Muscle layer of duodenum (tissue), 2 donors: ENCODE measurements at regions not wholly inside any gene's neighbourhood (a gene's known extent, or its start where the extent isn't known, plus 50 kb on each side); places are given as distances from the start of the nearest gene placed in this dataset.

ENCODE experiments used
- H3K27ac ChIP-seq: one replicate; pipeline ENCODE4 v1.7.0; 2013; ENCODE audit warnings: mild to moderate bottlenecking, low read length
- H3K27me3 ChIP-seq: one replicate; pipeline ENCODE4 v1.7.0; 2013; ENCODE audit warnings: low read depth, mild to moderate bottlenecking, control low read depth, low read length
- H3K36me3 ChIP-seq, 2 donors: one replicate each; pipeline ENCODE4 v1.7.0; 2013; ENCODE audit warnings: low read length in 2 of 2, control low read depth in 1 of 2, mild to moderate bottlenecking in 1 of 2; ENCODE audit not compliant: insufficient read depth in 2 of 2, control insufficient read depth in 1 of 2
- H3K4me1 ChIP-seq, 2 donors: one replicate each; pipeline ENCODE4 v1.7.0; 2013; ENCODE audit warnings: low read length in 2 of 2, mild to moderate bottlenecking in 2 of 2, control low read depth in 1 of 2, moderate library complexity in 1 of 2; ENCODE audit not compliant: insufficient read depth in 2 of 2, control insufficient read depth in 1 of 2
- H3K4me3 ChIP-seq, 2 donors: one replicate each; pipeline ENCODE4 v1.7.0; 2013; ENCODE audit warnings: low read length in 2 of 2, low read depth in 1 of 2, mild to moderate bottlenecking in 1 of 2
- H3K9me3 ChIP-seq, 2 donors: one replicate each; pipeline ENCODE4 v1.7.0; 2013; ENCODE audit warnings: low read length in 2 of 2, control low read depth in 1 of 2, mild to moderate bottlenecking in 1 of 2; ENCODE audit not compliant: control insufficient read depth in 1 of 2
- donor health status: healthy.

DNA sequence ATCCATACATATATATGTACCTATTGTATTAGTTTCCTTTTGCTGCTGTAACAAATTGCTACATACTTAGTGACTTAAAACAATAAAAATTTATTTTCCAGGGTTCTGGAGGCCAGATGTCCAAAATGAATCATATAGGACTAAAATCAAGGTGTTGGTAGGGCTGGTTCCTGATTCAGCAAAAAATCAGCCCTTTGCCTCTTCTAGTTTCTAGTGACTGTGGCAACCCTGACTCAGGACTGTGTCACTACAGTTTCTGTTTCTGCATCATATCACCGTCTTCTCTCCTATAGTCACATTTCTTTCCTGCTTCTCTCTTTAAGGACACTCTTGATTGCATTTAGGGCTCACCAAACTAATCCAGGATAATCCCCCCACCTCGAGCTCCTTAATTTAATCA, 386.3 kb upstream of the TBX3 start:
- no peaks in the 10 kb centered on the region for H3K27me3 ChIP-seq
- no peaks in the 10 kb centered on the region for H3K4me1 ChIP-seq
- H3K9me3 ChIP-seq, result no peaks in the 10 kb centered on the region
- H3K36me3 ChIP-seq, result no peaks in the 10 kb centered on the region
- no peak overlapping the region for H3K27ac ChIP-seq
- no peak overlapping the region for H3K4me3 ChIP-seq

- Histone ChIP-seq H3K27ac (no peak overlapping the region), H3K4me3 (no peak overlapping the region), H3K9me3 (no peaks in the 10 kb centered on the region), H3K27me3 (no peaks in the 10 kb centered on the region), H3K36me3 (no peaks in the 10 kb centered on the region), H3K4me1 (no peaks in the 10 kb centered on the region)
These were observed 380.3 kb upstream of the TBX3 start for GRCh38 chr12:115064296-115064695.

DNA sequence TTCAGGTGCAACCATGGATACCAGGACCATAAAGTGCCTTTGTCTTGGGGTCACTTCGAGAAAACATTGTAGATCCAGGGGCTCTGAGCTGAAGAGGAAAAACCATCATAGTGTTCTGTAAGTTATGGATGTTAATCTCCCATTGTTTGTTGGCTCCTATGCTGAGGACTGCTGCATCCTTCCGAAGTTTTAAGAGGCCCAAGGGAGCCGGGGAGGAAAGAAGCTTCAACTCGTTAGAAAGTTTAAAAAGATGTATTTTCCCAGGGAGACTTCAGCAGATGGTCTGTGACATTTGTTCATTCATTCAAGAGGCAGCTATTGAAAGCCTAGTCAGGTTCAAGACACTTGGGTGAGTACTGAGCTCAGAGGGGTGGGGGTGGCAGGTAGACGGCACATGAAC, 378.8 kb upstream of the TBX3 start:
- H3K4me1 ChIP-seq, result no peaks in the 10 kb centered on the region
- H3K9me3 ChIP-seq, result no peaks in the 10 kb centered on the region
- H3K4me3 ChIP-seq, result no peak overlapping the region
- no peaks in the 10 kb centered on the region for H3K27me3 ChIP-seq
- H3K27ac ChIP-seq, result no peak overlapping the region
- no peaks in the 10 kb centered on the region for H3K36me3 ChIP-seq

GRCh38 chr12:115060477-115061168, 376.6 kb upstream of the TBX3 start:
- Histone ChIP-seq H3K4me1 (no peaks in the 10 kb centered on the region), H3K36me3 (no peaks in the 10 kb centered on the region), H3K9me3 (no peaks in the 10 kb centered on the region), H3K27ac (no peak overlapping the region), H3K4me3 (no peak overlapping the region), H3K27me3 (no peaks in the 10 kb centered on the region)

- H3K27me3 ChIP-seq, result no peaks in the 10 kb centered on the region
- no peaks in the 10 kb centered on the region for H3K4me1 ChIP-seq
- no peak overlapping the region for H3K27ac ChIP-seq
- H3K9me3 ChIP-seq, result no peaks in the 10 kb centered on the region
- no peak overlapping the region for H3K4me3 ChIP-seq
- H3K36me3 ChIP-seq, result no peaks in the 10 kb centered on the region
These were observed 373.5 kb upstream of the TBX3 start for GRCh38 chr12:115057445-115057844.

DNA sequence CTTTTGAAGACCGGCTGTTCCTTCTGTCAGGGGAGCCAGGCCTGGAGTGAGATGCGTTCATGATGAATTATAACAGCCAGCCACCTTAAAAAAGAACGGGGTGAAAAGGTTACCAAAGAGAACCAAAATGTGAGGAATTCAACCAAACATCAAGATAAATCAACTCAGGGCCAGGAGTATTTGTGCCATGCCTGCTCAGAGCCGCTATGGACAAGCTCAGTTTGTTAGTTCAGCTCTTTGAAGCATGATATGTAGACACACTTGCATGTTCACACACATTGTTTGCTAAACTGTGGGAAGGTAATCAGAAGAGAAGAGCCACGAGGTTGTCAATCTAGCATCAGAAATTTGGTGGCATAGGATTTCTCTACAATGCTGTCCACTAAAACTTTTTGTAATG, 367.4 kb upstream of the TBX3 start:
- Histone ChIP-seq H3K9me3 (no peaks in the 10 kb centered on the region), H3K4me3 (no peak overlapping the region), H3K36me3 (no peaks in the 10 kb centered on the region), H3K27ac (no peak overlapping the region), H3K27me3 (no peaks in the 10 kb centered on the region), H3K4me1 (no peaks in the 10 kb centered on the region)

DNA sequence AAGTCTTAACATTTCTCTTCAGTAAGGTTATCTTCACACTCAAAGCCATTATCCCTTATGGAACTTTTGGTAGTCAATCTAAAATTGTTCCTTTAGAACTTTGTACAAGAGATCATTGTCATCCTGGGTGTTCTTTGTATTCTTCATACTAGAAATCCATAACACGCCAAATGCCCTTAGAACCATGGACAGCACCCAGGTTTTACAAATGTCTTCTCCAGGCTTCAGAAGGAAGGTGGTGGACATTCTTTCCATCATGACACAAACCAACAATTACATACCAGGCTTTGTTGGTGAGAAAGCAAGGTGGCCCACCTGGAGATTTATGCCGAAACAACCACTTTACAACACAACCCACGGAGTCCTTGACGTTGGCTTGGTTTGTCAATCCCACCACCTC, 365.6 kb upstream of the TBX3 start:
- Histone ChIP-seq H3K9me3 (no peaks in the 10 kb centered on the region), H3K27me3 (no peaks in the 10 kb centered on the region), H3K4me3 (no peak overlapping the region), H3K4me1 (no peaks in the 10 kb centered on the region), H3K36me3 (no peaks in the 10 kb centered on the region), H3K27ac (no peak overlapping the region)

- Histone ChIP-seq H3K36me3 (no peaks in the 10 kb centered on the region), H3K9me3 (peaks cover 0 to under 1% of the 10 kb centered on the region in 2 donors), H3K4me1 (no peaks in the 10 kb centered on the region), H3K27ac (no peak overlapping the region), H3K27me3 (no peaks in the 10 kb centered on the region), H3K4me3 (no peak overlapping the region)
These were observed 362.8 kb upstream of the TBX3 start for GRCh38 chr12:115046805-115047204.

DNA sequence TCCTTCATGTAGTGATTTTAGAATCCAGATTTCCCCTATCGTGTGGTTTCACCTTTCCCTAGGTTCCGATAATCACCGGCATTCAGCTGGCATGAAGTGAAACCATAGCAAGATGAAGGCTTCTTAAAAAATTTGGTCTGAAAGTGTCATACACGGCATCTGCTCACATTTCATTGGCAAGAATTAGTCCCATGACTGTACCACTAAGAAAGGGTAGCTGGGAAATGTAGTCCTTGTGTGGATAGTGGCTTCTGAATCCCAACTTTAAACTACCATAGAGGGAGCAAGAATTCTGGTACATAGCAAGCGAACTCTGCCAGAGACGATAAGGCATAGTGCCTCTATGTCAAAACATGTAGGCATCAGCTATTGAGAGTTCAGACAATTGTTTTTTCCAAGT, 360.1 kb upstream of the TBX3 start:
- peaks cover 0 to 7% of the 10 kb centered on the region in 2 donors for H3K9me3 ChIP-seq

DNA sequence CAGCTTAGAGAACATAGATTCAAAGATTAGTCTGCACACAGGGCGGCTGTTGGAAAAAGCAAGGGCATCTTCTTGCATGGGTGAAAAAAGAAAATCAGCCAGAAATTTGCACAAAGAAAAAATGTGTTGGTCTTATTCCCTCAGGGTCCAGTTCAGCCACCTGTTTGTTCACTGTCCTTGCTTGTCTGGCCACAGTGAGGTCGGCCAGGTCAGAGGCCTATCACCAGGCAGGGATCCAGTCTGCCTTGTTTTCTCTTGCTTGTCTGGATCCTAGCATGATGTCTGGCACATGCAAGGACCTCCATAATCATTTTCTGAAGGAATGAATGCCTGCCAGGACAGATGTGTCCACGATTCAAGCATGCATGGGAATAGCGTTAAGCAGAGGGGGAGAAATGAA, 359.1 kb upstream of the TBX3 start:
- H3K4me3 ChIP-seq, result no peak overlapping the region
- peaks cover 0 to 7% of the 10 kb centered on the region in 2 donors for H3K9me3 ChIP-seq

More for the DNA sequence above, 360.1 kb upstream of the TBX3 start:
- Histone ChIP-seq H3K36me3 (no peaks in the 10 kb centered on the region), H3K27me3 (no peaks in the 10 kb centered on the region), H3K4me1 (no peaks in the 10 kb centered on the region), H3K4me3 (no peak overlapping the region), H3K27ac (no peak overlapping the region)

GRCh38 chr12:115042341-115042740, 358.4 kb upstream of the TBX3 start:
- H3K27ac ChIP-seq, result no peak overlapping the region
- no peak overlapping the region for H3K4me3 ChIP-seq
- H3K36me3 ChIP-seq, result no peaks in the 10 kb centered on the region
- H3K9me3 ChIP-seq, result peaks cover 0 to 7% of the 10 kb centered on the region in 2 donors
- no peaks in the 10 kb centered on the region for H3K4me1 ChIP-seq
- no peaks in the 10 kb centered on the region for H3K27me3 ChIP-seq

More for the DNA sequence above, 359.1 kb upstream of the TBX3 start:
- Histone ChIP-seq H3K27me3 (no peaks in the 10 kb centered on the region), H3K27ac (no peak overlapping the region), H3K4me1 (no peaks in the 10 kb centered on the region), H3K36me3 (no peaks in the 10 kb centered on the region)

GRCh38 chr12:115037830-115038229, 353.9 kb upstream of the TBX3 start:
- no peak overlapping the region for H3K27ac ChIP-seq
- no peaks in the 10 kb centered on the region for H3K36me3 ChIP-seq
- no peak overlapping the region for H3K4me3 ChIP-seq
- peaks cover 0 to 7% of the 10 kb centered on the region in 2 donors for H3K9me3 ChIP-seq
- no peaks in the 10 kb centered on the region for H3K27me3 ChIP-seq
- no peaks in the 10 kb centered on the region for H3K4me1 ChIP-seq
